ENCODE measurements at regions not wholly inside any gene's neighbourhood (a gene's known extent, or its start where the extent isn't known, plus 50 kb on each side); places are given as distances from the start of the nearest gene placed in this dataset.

GRCh38 chr10:106440355-106440754 is 724.2 kb downstream of the SORCS1 start:
- no peak overlapping the region for H3K4me3 Mint-ChIP-seq
- H3K27me3 Mint-ChIP-seq = no peaks in the 10 kb centered on the region
- no peak for DNase-seq
- CTCF ChIA-PET = no interaction called here
- H3K9me3 Mint-ChIP-seq (ENCODE audit: low read depth) = no peaks in the 10 kb centered on the region
- ATAC-seq = no peak
- H3K4me1 Mint-ChIP-seq = no peaks in the 10 kb centered on the region
- no peaks in the 10 kb centered on the region for H3K36me3 Mint-ChIP-seq
- H3K27ac Mint-ChIP-seq = no peak overlapping the region

GRCh38 chr10:106439366-106439765 is 725.1 kb downstream of the SORCS1 start:
- Mint-ChIP-seq H3K36me3 (no peaks in the 10 kb centered on the region), H3K9me3 (ENCODE audit: low read depth) (no peaks in the 10 kb centered on the region), H3K4me1 (no peaks in the 10 kb centered on the region), H3K4me3 (no peak overlapping the region), H3K27me3 (no peaks in the 10 kb centered on the region), H3K27ac (no peak overlapping the region)
- CTCF ChIA-PET = no interaction called here
- ATAC-seq = no peak
- DNase-seq = no peak

- CTCF ChIA-PET = no interaction called here
- no peaks in the 10 kb centered on the region for H3K9me3 Mint-ChIP-seq (ENCODE audit: low read depth)
These were observed 726.1 kb downstream of the SORCS1 start for GRCh38 chr10:106438386-106438785.

GRCh38 chr10:106436123-106436715 is 728.3 kb downstream of the SORCS1 start:
- no peak for ATAC-seq
- H3K9me3 Mint-ChIP-seq (ENCODE audit: low read depth) = no peaks in the 10 kb centered on the region
- H3K4me3 Mint-ChIP-seq = no peak overlapping the region
- no peaks in the 10 kb centered on the region for H3K27me3 Mint-ChIP-seq
- H3K4me1 Mint-ChIP-seq = no peaks in the 10 kb centered on the region
- no peaks in the 10 kb centered on the region for H3K36me3 Mint-ChIP-seq
- DNase-seq = no peak
- CTCF ChIA-PET = no interaction called here
- H3K27ac Mint-ChIP-seq = no peak overlapping the region

More at GRCh38 chr10:106438386-106438785, 726.1 kb downstream of the SORCS1 start:
- Mint-ChIP-seq H3K27me3 (no peaks in the 10 kb centered on the region), H3K4me1 (no peaks in the 10 kb centered on the region), H3K36me3 (no peaks in the 10 kb centered on the region), H3K4me3 (no peak overlapping the region), H3K27ac (no peak overlapping the region)
- DNase-seq (no peak), ATAC-seq (no peak)

GRCh38 chr10:106435081-106435480 is 729.4 kb downstream of the SORCS1 start:
- Mint-ChIP-seq H3K9me3 (ENCODE audit: low read depth) (no peaks in the 10 kb centered on the region), H3K4me1 (no peaks in the 10 kb centered on the region), H3K36me3 (no peaks in the 10 kb centered on the region), H3K4me3 (no peak overlapping the region), H3K27me3 (no peaks in the 10 kb centered on the region), H3K27ac (no peak overlapping the region)
- CTCF ChIA-PET = no interaction called here
- DNase-seq = no peak
- no peak for ATAC-seq

GRCh38 chr10:106424981-106425380 is 739.5 kb downstream of the SORCS1 start:
- CTCF ChIA-PET = no interaction called here
- no peaks in the 10 kb centered on the region for H3K4me1 Mint-ChIP-seq
- ATAC-seq = no peak

GRCh38 chr10:106424054-106424453 is 740.5 kb downstream of the SORCS1 start:
- H3K27ac Mint-ChIP-seq = no peak overlapping the region
- H3K36me3 Mint-ChIP-seq = no peaks in the 10 kb centered on the region
- H3K4me3 Mint-ChIP-seq = no peak overlapping the region
- CTCF ChIA-PET = no interaction called here
- no peaks in the 10 kb centered on the region for H3K27me3 Mint-ChIP-seq
- H3K4me1 Mint-ChIP-seq = no peaks in the 10 kb centered on the region
- peaks cover 10% of the 10 kb centered on the region for H3K9me3 Mint-ChIP-seq (ENCODE audit: low read depth)
- DNase-seq (no peak), ATAC-seq (no peak)

More at GRCh38 chr10:106424981-106425380, 739.5 kb downstream of the SORCS1 start:
- no peaks in the 10 kb centered on the region for H3K27me3 Mint-ChIP-seq
- DNase-seq = no peak
- peaks cover 15% of the 10 kb centered on the region for H3K9me3 Mint-ChIP-seq (ENCODE audit: low read depth)
- no peaks in the 10 kb centered on the region for H3K36me3 Mint-ChIP-seq
- H3K27ac Mint-ChIP-seq = no peak overlapping the region
- no peak overlapping the region for H3K4me3 Mint-ChIP-seq

- no peaks in the 10 kb centered on the region for H3K4me1 Mint-ChIP-seq
- ATAC-seq = no peak
- H3K27me3 Mint-ChIP-seq = no peaks in the 10 kb centered on the region
- no peak for DNase-seq
- peaks cover 4% of the 10 kb centered on the region for H3K9me3 Mint-ChIP-seq (ENCODE audit: low read depth)
- H3K4me3 Mint-ChIP-seq = no peak overlapping the region
- H3K36me3 Mint-ChIP-seq = no peaks in the 10 kb centered on the region
- CTCF ChIA-PET = no interaction called here
- H3K27ac Mint-ChIP-seq = no peak overlapping the region
These were observed 754.2 kb downstream of the SORCS1 start for GRCh38 chr10:106410331-106410730.

- Mint-ChIP-seq H3K27ac (no peak overlapping the region), H3K9me3 (ENCODE audit: low read depth) (no peaks in the 10 kb centered on the region), H3K4me1 (no peaks in the 10 kb centered on the region), H3K27me3 (no peaks in the 10 kb centered on the region), H3K4me3 (no peak overlapping the region), H3K36me3 (no peaks in the 10 kb centered on the region)
- CTCF ChIA-PET = no interaction called here
- ATAC-seq = no peak
- no peak for DNase-seq
These were observed 759.4 kb downstream of the SORCS1 start for GRCh38 chr10:106405141-106405540.

GRCh38 chr10:106402458-106402857 is 762.0 kb downstream of the SORCS1 start:
- H3K9me3 Mint-ChIP-seq (ENCODE audit: low read depth) = peaks cover 7% of the 10 kb centered on the region
- no peaks in the 10 kb centered on the region for H3K27me3 Mint-ChIP-seq
- no peaks in the 10 kb centered on the region for H3K4me1 Mint-ChIP-seq
- ATAC-seq (no peak), DNase-seq (no peak)
- H3K36me3 Mint-ChIP-seq = no peaks in the 10 kb centered on the region
- H3K4me3 Mint-ChIP-seq = no peak overlapping the region
- no peak overlapping the region for H3K27ac Mint-ChIP-seq
- CTCF ChIA-PET = no interaction called here

- H3K4me3 Mint-ChIP-seq = no peak overlapping the region
- ATAC-seq (no peak), DNase-seq (no peak)
- H3K4me1 Mint-ChIP-seq = no peaks in the 10 kb centered on the region
- H3K9me3 Mint-ChIP-seq (ENCODE audit: low read depth) = peaks cover 7% of the 10 kb centered on the region
- no peaks in the 10 kb centered on the region for H3K36me3 Mint-ChIP-seq
- no peaks in the 10 kb centered on the region for H3K27me3 Mint-ChIP-seq
- CTCF ChIA-PET = no interaction called here
- H3K27ac Mint-ChIP-seq = no peak overlapping the region
These were observed 762.5 kb downstream of the SORCS1 start for GRCh38 chr10:106401967-106402366.

- H3K4me3 Mint-ChIP-seq = no peak overlapping the region
- H3K4me1 Mint-ChIP-seq = no peaks in the 10 kb centered on the region
- DNase-seq (no peak), ATAC-seq (no peak)
- no peaks in the 10 kb centered on the region for H3K27me3 Mint-ChIP-seq
- no peaks in the 10 kb centered on the region for H3K36me3 Mint-ChIP-seq
- peaks cover 7% of the 10 kb centered on the region for H3K9me3 Mint-ChIP-seq (ENCODE audit: low read depth)
- CTCF ChIA-PET = no interaction called here
- no peak overlapping the region for H3K27ac Mint-ChIP-seq
These were observed 763.3 kb downstream of the SORCS1 start for GRCh38 chr10:106401161-106401560.

GRCh38 chr10:106399112-106399511 is 765.4 kb downstream of the SORCS1 start:
- H3K4me3 Mint-ChIP-seq = no peak overlapping the region
- CTCF ChIA-PET = no interaction called here
- ATAC-seq (no peak), DNase-seq (no peak)
- no peaks in the 10 kb centered on the region for H3K27me3 Mint-ChIP-seq
- H3K9me3 Mint-ChIP-seq (ENCODE audit: low read depth) = peaks cover 10% of the 10 kb centered on the region
- no peak overlapping the region for H3K27ac Mint-ChIP-seq
- no peaks in the 10 kb centered on the region for H3K4me1 Mint-ChIP-seq
- H3K36me3 Mint-ChIP-seq = no peaks in the 10 kb centered on the region

- CTCF ChIA-PET = no interaction called here
- H3K4me3 Mint-ChIP-seq = no peak overlapping the region
- no peak for DNase-seq
- no peaks in the 10 kb centered on the region for H3K27me3 Mint-ChIP-seq
- no peak for ATAC-seq
- H3K4me1 Mint-ChIP-seq = no peaks in the 10 kb centered on the region
- H3K9me3 Mint-ChIP-seq (ENCODE audit: low read depth) = peaks cover 10% of the 10 kb centered on the region
- H3K27ac Mint-ChIP-seq = no peak overlapping the region
- H3K36me3 Mint-ChIP-seq = no peaks in the 10 kb centered on the region
These were observed 768.3 kb downstream of the SORCS1 start for GRCh38 chr10:106396192-106396591.
